Activated CD4-positive, alpha-beta T cell treated with anti-CD3 and anti-CD28 coated beads for 36 hours (primary cell): ENCODE measurements at regions not wholly inside any gene's neighbourhood (a gene's known extent, or its start where the extent isn't known, plus 50 kb on each side); places are given as distances from the start of the nearest gene placed in this dataset.

Experiments
- ATAC-seq: fragments of 200-7000 bp; cut with Tn5 transposase; one replicate; pipeline ENCODE4 v1.10.0; 2021; ENCODE audit warnings: mild to moderate bottlenecking, moderate library complexity
- CTCF ChIA-PET: fragments of 350-600 bp; sonication (Branson Sonifier 250); formaldehyde crosslinking; loops from one replicate; lab custom pipeline; 2021; ENCODE audit warnings: antibody characterized with exemption; lab: Charles Lee
- POLR2A ChIA-PET: fragments of 350-600 bp; sonication (Branson Sonifier 250); formaldehyde crosslinking; loops from one replicate; lab custom pipeline; 2021; ENCODE audit warnings: antibody characterized with exemption, inconsistent platforms; lab: Charles Lee
- DNase-seq: peaks from one replicate; pipeline ENCODE4 v3.0.0-alpha.2; 2020
- H3K27ac Mint-ChIP-seq: one replicate; pipeline ENCODE4 v1.8.0; 2021; ENCODE audit warnings: mixed read lengths
- H3K27me3 Mint-ChIP-seq: one replicate; pipeline ENCODE4 v1.8.0; 2021; ENCODE audit warnings: mixed read lengths
- H3K36me3 Mint-ChIP-seq: one replicate; pipeline ENCODE4 v1.8.0; 2021; ENCODE audit warnings: low read depth, mixed read lengths
- H3K4me1 Mint-ChIP-seq: one replicate; pipeline ENCODE4 v1.8.0; 2021; ENCODE audit warnings: mixed read lengths
- H3K4me3 Mint-ChIP-seq: one replicate; pipeline ENCODE4 v1.8.0; 2021; ENCODE audit warnings: mild to moderate bottlenecking, moderate library complexity, mixed read lengths
- H3K9me3 Mint-ChIP-seq: one replicate; pipeline ENCODE4 v1.8.0; 2021; ENCODE audit warnings: low read depth, mixed read lengths
- intact Hi-C, 2 experiments: fragments of 100-400 bp; cut with DNase I in 1 of 2; cut with micrococcal nuclease in 1 of 2; formaldehyde crosslinking; loops; one replicate each; pipeline versions ENCODE4 v1.14.2 to v1.15.1; 2022 to 2024; cut with DNase I, micrococcal nuclease

GRCh38 chr10:126851414-126852108 is 53.7 kb upstream of the DOCK1 start:
- ATAC-seq (no peak), DNase-seq (no peak)
- Mint-ChIP-seq H3K4me1 (no peaks in the 10 kb centered on the region), H3K27me3 (no peaks in the 10 kb centered on the region), H3K9me3 (no peaks in the 10 kb centered on the region), H3K4me3 (no peak overlapping the region), H3K27ac (no peak overlapping the region), H3K36me3 (no peaks in the 10 kb centered on the region)
- intact Hi-C loops, result no loop called here
- ChIA-PET CTCF (no interaction called here), POLR2A (no interaction called here)

- intact Hi-C loops, result no loop called here
Measured at GRCh38 chr10:126854726-126855495, 50.3 kb upstream of the DOCK1 start.

More at GRCh38 chr10:126854726-126855495, 50.3 kb upstream of the DOCK1 start:
- ATAC-seq, result no peak
- H3K27ac Mint-ChIP-seq, result no peak overlapping the region
- no peaks in the 10 kb centered on the region for H3K36me3 Mint-ChIP-seq
- H3K4me3 Mint-ChIP-seq, result no peak overlapping the region
- H3K9me3 Mint-ChIP-seq, result no peaks in the 10 kb centered on the region
- DNase-seq, result no peak
- no peaks in the 10 kb centered on the region for H3K4me1 Mint-ChIP-seq
- ChIA-PET CTCF (no interaction called here), POLR2A (no interaction called here)
- H3K27me3 Mint-ChIP-seq, result peaks cover 2% of the 10 kb centered on the region
